Activated naive CD8-positive, alpha-beta T cell treated with anti-CD3 and anti-CD28 coated beads, Interleukin-2, amount 50 U/mL, for 24 hours (primary cell): ENCODE measurements at regions not wholly inside any gene's neighbourhood (a gene's known extent, or its start where the extent isn't known, plus 50 kb on each side); places are given as distances from the start of the nearest gene placed in this dataset.
"Not testable (repeated sequence)": the region's sequence is repeated elsewhere in the genome, so short reads cannot be mapped to it uniquely, and the experiment has no call there.

Experiments used
- ATAC-seq: fragments of 150-1000 bp; cut with Tn5 transposase; one replicate; pipeline ENCODE4 v1.10.0; 2021
- DNase-seq: peaks from one replicate; pipeline ENCODE4 v3.0.0; 2021
- H3K27ac Mint-ChIP-seq: one replicate; pipeline ENCODE4 v1.8.0; 2021; ENCODE audit warnings: mild to moderate bottlenecking, mixed read lengths
- H3K27me3 Mint-ChIP-seq: one replicate; pipeline ENCODE4 v1.8.0; 2021; ENCODE audit warnings: mixed read lengths
- H3K36me3 Mint-ChIP-seq: one replicate; pipeline ENCODE4 v1.8.0; 2021; ENCODE audit warnings: low read depth, mixed read lengths
- H3K4me1 Mint-ChIP-seq: one replicate; pipeline ENCODE4 v1.8.0; 2021; ENCODE audit warnings: mixed read lengths
- H3K4me3 Mint-ChIP-seq: one replicate; pipeline ENCODE4 v1.8.0; 2021; ENCODE audit warnings: mild to moderate bottlenecking, moderate library complexity, mixed read lengths
- H3K9me3 Mint-ChIP-seq: one replicate; pipeline ENCODE4 v1.8.0; 2021; ENCODE audit warnings: mixed read lengths

DNA sequence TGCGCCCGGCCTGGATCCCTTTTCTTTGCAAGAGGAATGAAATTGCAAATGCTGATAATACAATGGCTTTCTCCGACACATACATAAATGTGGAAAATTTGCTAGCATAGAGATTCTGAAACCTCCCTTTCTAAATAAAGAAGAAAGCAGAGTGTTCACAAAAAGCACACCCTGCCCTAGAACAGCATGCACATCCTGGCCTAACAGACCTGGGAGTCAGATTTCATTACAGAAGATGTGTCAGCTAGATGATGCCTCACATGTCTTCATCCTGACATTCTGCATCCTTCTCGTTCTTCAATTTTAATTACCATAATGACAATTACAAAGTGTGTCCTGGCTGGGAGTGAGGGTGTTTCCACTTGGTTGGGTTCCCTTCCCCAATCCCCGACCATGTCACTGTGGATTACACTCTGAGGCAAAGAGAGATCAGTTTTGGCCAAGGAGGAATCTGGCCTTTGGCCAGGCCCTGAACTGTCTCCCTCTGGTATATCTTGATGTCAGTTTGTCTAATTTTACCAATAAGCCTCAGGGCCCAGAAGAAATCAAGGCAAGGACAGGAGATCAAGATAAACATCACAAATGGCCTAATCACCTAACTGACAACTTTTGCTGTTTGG, 104.9 kb upstream of the SPATA12 start:
- Mint-ChIP-seq H3K9me3 (no peaks in the 10 kb centered on the region), H3K36me3 (no peaks in the 10 kb centered on the region), H3K4me1 (peaks cover 16% of the 10 kb centered on the region), H3K4me3 (no peak overlapping the region), H3K27me3 (no peaks in the 10 kb centered on the region), H3K27ac (no peak overlapping the region)
- no peak for DNase-seq
- ATAC-seq = no peak

DNA sequence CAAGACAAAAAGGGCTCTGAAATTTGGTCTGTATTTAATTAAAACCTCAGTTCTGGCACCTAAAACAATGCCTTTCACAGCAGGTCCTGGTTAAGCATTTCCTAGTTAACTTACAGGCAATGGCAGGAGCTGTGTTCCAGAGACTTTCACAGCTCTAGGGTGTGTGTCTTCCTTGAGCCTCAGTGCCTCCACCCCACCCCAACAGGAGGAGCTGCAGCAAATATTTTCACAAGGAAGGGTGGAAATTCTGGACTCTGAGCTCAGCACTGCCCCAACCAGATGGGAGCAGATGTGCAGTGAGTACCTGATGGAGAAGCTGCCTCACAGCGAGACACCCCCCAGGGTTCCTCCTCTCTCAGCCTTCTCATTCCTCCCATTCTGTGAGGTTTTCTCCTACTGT, 106.3 kb upstream of the SPATA12 start:
- H3K27me3 Mint-ChIP-seq = no peaks in the 10 kb centered on the region
- no peak overlapping the region for H3K4me3 Mint-ChIP-seq
- peaks cover 5% of the 10 kb centered on the region for H3K4me1 Mint-ChIP-seq
- no peak for DNase-seq
- H3K9me3 Mint-ChIP-seq = no peaks in the 10 kb centered on the region
- H3K36me3 Mint-ChIP-seq = no peaks in the 10 kb centered on the region
- no peak overlapping the region for H3K27ac Mint-ChIP-seq
- no peak for ATAC-seq

DNA sequence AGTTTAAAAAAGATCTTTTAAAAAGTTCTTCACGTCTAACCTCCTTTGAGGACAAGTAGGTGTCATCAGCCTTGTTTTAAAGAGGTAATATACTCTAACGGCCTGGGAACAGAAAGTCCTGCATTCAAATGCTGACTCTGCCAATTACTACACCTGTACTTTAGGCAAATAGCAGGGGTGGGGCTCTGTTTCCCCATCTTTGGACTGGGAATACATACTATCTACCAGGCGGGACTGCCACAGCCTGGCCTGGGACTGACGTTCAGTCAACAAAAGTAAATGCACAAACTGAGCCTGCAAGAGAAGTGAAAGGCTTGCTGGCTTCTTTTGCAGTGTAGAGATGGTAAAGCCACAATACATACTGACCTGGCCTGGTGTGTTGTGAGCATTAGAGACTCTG, 107.6 kb upstream of the SPATA12 start:
- Mint-ChIP-seq H3K27me3 (no peaks in the 10 kb centered on the region), H3K4me3 (no peak overlapping the region), H3K36me3 (no peaks in the 10 kb centered on the region), H3K9me3 (peaks cover 5% of the 10 kb centered on the region), H3K27ac (no peak overlapping the region), H3K4me1 (no peaks in the 10 kb centered on the region)
- DNase-seq = no peak
- no peak for ATAC-seq

DNA sequence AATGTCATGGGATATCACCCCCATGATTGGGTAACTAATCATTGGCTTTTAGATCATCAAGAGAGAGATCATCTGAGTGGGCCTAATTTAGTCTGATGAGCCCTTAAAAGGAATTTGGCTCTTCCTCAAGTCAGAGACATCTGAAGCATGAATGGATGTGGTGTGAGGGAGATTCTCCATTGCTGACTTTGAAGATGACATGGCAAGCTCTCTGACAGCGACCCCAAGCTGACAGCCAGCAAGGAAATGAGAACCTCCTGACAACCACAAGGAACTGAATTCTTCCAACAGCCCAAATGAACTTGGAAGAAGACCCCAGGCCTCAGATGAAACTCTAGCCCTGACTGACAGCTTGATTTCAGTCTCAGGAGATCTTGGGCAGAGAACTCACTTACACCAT, 108.4 kb upstream of the SPATA12 start:
- Mint-ChIP-seq H3K27ac (no peak overlapping the region), H3K4me1 (no peaks in the 10 kb centered on the region), H3K4me3 (no peak overlapping the region), H3K9me3 (peaks cover 5% of the 10 kb centered on the region), H3K36me3 (no peaks in the 10 kb centered on the region), H3K27me3 (no peaks in the 10 kb centered on the region)
- ATAC-seq (no peak), DNase-seq (no peak)

DNA sequence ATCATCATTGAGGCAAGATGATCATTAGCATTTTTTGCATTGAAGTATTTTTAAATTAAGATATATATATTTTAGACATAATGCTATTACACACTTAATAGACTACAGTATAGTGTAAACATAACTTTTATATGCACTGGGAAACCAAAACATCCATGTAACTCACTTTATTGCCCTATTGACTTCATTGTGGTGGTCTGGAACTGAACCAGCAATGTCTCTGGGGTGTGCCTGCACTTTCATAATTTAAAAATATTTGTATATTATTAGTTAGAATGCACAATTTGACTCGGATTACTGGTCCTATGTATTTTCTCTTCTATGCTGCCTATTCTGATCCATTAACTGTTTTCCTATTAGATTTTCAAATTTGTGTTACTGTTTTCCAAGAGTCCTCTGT, 109.1 kb upstream of the SPATA12 start:
- DNase-seq = no peak
- Mint-ChIP-seq H3K4me1 (peaks cover 2% of the 10 kb centered on the region), H3K4me3 (no peak overlapping the region), H3K27me3 (no peaks in the 10 kb centered on the region), H3K36me3 (peaks cover 2% of the 10 kb centered on the region), H3K27ac (no peak overlapping the region), H3K9me3 (peaks cover 8% of the 10 kb centered on the region)
- ATAC-seq = no peak

DNA sequence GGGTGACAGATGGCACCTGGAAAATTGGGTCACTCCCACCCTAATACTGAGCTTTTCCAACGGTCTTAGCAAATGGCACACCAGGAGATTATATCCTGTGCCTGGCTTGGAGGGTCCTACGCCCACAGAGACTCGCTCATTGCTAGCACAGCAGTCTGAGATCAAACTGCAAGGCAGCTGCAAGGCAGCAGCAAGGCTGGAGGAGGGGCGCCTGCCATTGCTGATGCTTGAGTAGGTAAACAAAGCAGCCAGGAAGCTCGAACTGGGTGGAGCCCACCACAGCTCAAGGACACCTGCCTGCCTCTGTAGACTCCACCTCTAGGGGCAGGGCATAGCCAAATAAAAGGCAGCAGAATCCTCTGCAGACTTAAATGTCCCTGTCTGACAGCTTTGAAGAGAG, 115.1 kb upstream of the SPATA12 start:
- H3K4me3 Mint-ChIP-seq, H3K36me3 Mint-ChIP-seq, ATAC-seq, H3K27ac Mint-ChIP-seq, H3K27me3 Mint-ChIP-seq, DNase-seq: not testable (repeated sequence)
- peaks cover 22% of the 10 kb centered on the region for H3K4me1 Mint-ChIP-seq
- peaks cover 20% of the 10 kb centered on the region for H3K9me3 Mint-ChIP-seq

DNA sequence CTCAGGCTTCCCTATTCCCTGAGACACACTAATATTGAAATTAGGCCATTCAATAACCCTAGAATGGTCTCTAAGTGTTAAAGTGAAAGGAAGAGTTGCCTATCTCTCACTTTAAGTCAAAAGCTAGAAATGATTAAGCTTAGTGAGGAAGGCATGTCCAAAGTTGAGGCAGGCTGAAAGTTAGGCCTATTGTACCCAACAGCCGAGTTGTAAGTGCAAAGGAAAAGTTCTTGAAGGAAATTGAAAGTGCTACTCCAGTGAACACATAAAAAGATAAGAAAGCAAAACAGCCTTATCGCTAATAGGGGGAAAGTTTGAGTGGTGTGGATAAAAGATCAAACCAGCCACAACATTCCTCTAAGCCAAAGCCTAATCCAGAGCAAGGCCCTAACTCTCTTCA, 117.9 kb upstream of the SPATA12 start:
- Mint-ChIP-seq H3K27me3 (no peaks in the 10 kb centered on the region), H3K9me3 (peaks cover 15% of the 10 kb centered on the region), H3K4me3 (peak overlapping the region; percentile 39), H3K36me3 (peaks cover 4% of the 10 kb centered on the region), H3K27ac (peak overlapping the region; percentile 57), H3K4me1 (peaks cover 22% of the 10 kb centered on the region)
- no peak for DNase-seq
- peak; percentile 73 for ATAC-seq

DNA sequence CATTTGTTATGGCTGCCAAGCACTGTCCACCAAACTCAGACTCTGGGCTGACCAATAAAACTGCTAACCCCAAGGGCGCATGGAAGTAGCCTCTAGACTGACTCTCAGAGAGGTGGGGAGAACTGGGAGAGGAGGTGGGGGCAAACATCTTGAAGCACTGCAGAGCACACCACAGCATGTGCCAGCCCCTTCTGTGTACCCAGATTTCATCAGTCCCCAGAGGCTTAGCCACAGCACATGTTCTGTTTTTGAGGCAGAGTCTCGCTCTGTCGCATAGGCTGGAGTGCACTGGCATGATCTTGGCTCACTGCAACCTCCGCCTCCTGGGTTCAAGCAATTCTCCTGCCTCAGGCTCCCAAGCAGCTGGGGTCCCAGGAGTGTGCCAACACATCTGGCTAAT, 119.5 kb upstream of the SPATA12 start:
- ATAC-seq = no peak

DNA sequence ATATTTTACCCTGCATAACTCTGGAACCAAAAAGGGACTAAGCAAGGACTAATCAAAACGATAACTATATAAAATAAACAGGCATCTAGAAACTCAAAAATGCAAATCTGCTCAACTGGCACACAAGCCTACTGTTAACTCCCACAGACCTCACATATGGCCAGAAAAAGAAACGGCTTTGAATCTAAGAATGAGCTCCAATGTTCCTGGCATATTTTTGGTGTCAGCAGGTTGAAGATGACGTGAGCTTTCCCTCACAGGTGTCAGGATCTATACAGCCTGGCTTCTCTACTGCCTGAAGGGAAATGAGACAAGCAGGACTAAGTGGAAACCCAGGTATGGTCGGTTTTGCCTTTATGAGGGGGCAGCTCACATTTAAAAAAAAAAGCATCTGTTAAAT, 120.1 kb upstream of the SPATA12 start:
- peaks cover 11% of the 10 kb centered on the region for H3K9me3 Mint-ChIP-seq
- no peaks in the 10 kb centered on the region for H3K27me3 Mint-ChIP-seq
- DNase-seq = no peak
- no peak overlapping the region for H3K27ac Mint-ChIP-seq
- no peak for ATAC-seq
- peaks cover 2% of the 10 kb centered on the region for H3K36me3 Mint-ChIP-seq
- H3K4me3 Mint-ChIP-seq = no peak overlapping the region
- peaks cover 23% of the 10 kb centered on the region for H3K4me1 Mint-ChIP-seq

More for the DNA sequence above, 119.5 kb upstream of the SPATA12 start:
- no peaks in the 10 kb centered on the region for H3K27me3 Mint-ChIP-seq
- no peak for DNase-seq
- H3K27ac Mint-ChIP-seq = no peak overlapping the region
- H3K4me3 Mint-ChIP-seq = no peak overlapping the region
- H3K36me3 Mint-ChIP-seq = peaks cover 2% of the 10 kb centered on the region
- H3K9me3 Mint-ChIP-seq = peaks cover 8% of the 10 kb centered on the region
- H3K4me1 Mint-ChIP-seq = peaks cover 20% of the 10 kb centered on the region

DNA sequence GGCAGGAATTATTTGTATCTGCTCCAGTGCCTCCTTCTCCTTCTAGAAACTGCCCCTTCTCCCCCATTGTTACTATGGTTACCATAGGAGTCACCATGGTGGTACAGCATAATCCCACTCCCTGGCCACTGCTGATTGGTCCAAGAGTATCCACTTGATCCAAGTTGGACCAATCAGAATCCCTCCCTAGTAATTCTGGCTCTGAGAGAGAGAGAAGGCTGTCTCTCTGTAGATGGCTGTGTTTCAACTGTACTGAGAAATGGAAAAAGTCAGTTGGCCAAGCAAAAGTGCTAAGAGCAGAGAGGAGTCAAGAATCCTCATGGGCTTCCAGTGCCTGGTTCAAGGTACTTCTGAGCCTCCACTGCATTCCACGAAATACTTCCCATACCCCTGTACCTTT, 120.6 kb upstream of the SPATA12 start:
- ATAC-seq (no peak), DNase-seq (no peak)
- Mint-ChIP-seq H3K4me3 (no peak overlapping the region), H3K27ac (no peak overlapping the region), H3K36me3 (peaks cover 2% of the 10 kb centered on the region), H3K4me1 (peaks cover 20% of the 10 kb centered on the region), H3K27me3 (no peaks in the 10 kb centered on the region), H3K9me3 (peaks cover 9% of the 10 kb centered on the region)

DNA sequence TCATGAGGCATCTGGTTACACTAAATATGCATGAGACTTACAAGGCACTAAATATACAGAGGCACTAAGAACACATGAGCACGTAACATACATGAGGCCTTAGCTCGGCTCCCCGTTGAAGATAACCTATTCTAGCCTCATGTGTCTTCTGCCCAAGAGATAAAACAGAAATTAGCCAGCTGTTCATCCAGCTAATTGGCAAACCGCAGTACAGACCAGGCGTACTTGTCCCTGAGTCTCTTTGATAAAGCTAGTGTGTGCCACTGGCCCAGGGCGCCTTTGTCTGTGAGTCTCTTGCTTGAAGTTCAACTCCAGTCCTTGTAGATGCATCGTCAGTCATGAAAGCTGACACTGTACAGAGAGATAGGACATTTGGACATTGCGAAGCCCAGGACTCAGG, 121.9 kb upstream of the SPATA12 start:
- H3K27ac Mint-ChIP-seq = no peak overlapping the region
- H3K4me3 Mint-ChIP-seq = no peak overlapping the region
- peaks cover 5% of the 10 kb centered on the region for H3K36me3 Mint-ChIP-seq
- DNase-seq (no peak), ATAC-seq (no peak)
- no peaks in the 10 kb centered on the region for H3K27me3 Mint-ChIP-seq
- peaks cover 10% of the 10 kb centered on the region for H3K9me3 Mint-ChIP-seq
- peaks cover 25% of the 10 kb centered on the region for H3K4me1 Mint-ChIP-seq

DNA sequence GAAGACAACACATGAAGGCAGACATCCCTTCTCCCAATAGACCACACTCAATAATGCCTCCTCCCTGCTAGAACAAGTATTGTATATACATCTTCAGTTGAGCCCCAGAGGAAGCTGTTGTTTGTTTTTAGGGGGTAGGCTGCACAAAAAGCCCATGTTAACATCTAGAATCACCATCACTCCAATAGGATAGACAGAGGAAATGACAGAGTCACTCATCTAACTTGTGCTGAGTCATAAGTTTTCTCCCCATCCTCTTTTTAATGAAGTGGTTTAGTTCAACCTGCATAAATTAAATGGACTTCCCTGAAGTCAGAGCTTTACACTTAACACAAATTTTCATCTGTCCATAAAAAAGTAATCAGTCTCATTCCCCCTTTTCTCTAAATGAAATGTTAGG, 122.9 kb upstream of the SPATA12 start:
- ATAC-seq (no peak), DNase-seq (no peak)
- no peak overlapping the region for H3K27ac Mint-ChIP-seq
- H3K9me3 Mint-ChIP-seq = peaks cover 17% of the 10 kb centered on the region
- peaks cover 8% of the 10 kb centered on the region for H3K36me3 Mint-ChIP-seq
- peaks cover 21% of the 10 kb centered on the region for H3K4me1 Mint-ChIP-seq
- H3K27me3 Mint-ChIP-seq = no peaks in the 10 kb centered on the region
- H3K4me3 Mint-ChIP-seq = no peak overlapping the region

DNA sequence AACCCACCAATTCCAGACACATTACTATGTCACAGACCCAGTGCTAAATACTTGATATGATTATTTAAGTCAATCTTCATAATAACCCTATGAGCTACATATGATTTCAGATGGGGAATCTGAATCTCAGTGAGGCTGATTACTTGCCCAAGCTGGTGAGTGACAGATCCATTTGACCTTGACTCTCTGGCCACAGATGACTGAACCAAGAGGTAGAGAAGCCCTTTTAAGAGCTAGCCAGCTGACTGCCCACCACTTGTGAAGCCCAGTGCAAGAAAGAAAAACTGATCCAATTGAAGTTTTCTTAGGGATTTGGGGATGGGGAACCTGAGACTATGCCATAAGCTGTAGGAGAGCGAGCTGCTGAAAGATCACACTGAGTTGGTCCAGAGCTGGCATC, 124.7 kb upstream of the SPATA12 start:
- DNase-seq = no peak
- H3K4me3 Mint-ChIP-seq = no peak overlapping the region
- H3K27me3 Mint-ChIP-seq = no peaks in the 10 kb centered on the region
- H3K36me3 Mint-ChIP-seq = peaks cover 8% of the 10 kb centered on the region
- ATAC-seq = no peak
- peaks cover 30% of the 10 kb centered on the region for H3K4me1 Mint-ChIP-seq
- H3K9me3 Mint-ChIP-seq = peaks cover 27% of the 10 kb centered on the region
- no peak overlapping the region for H3K27ac Mint-ChIP-seq

DNA sequence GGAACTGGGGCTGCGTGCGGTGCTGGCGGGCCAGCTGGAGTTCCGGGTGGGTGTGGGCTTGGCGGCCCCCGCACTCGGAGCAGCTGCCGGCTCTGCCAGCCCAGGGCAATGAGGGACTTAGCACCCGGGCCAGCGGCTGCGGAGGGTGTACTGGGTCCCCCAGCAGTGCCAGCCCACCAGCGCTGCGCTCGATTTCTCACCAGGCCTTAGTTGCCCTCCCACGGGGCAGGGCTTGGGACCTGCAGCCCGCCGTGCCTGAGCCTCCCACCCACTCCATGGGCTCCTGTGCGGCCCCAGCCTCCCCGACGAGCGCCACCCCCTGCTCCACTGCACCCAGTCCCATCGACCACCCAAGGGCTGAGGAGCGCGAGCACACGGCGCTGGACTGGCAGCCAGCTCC, 126.0 kb upstream of the SPATA12 start:
- not testable (repeated sequence) for ATAC-seq, H3K27me3 Mint-ChIP-seq, H3K4me3 Mint-ChIP-seq, DNase-seq, H3K36me3 Mint-ChIP-seq, H3K27ac Mint-ChIP-seq
- Mint-ChIP-seq H3K9me3 (peaks cover 27% of the 10 kb centered on the region), H3K4me1 (peaks cover 42% of the 10 kb centered on the region)

DNA sequence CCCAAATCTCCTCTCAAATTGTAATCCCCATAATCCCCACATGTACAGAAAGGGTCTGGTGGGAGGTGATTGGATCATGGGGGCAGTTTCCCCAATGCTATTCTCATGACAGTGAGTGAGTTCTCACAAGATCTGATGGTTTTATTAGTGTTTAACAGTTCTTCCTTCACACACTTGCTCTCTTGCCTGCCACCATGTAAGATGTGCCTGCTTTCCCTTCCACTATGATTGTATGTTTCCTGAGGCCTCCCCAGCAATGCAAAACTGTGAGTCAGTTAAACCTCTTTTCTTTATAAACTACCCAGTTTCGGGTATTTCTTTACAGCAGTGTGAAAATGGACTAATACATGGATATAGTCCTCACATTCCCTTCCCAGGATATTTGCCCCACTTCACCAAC, 126.7 kb upstream of the SPATA12 start:
- H3K36me3 Mint-ChIP-seq = peaks cover 8% of the 10 kb centered on the region
- peaks cover 47% of the 10 kb centered on the region for H3K4me1 Mint-ChIP-seq
- H3K27ac Mint-ChIP-seq = peak overlapping the region; percentile 23
- no peak overlapping the region for H3K4me3 Mint-ChIP-seq
- no peak for DNase-seq
- peaks cover 27% of the 10 kb centered on the region for H3K9me3 Mint-ChIP-seq
- no peak for ATAC-seq
- no peaks in the 10 kb centered on the region for H3K27me3 Mint-ChIP-seq

DNA sequence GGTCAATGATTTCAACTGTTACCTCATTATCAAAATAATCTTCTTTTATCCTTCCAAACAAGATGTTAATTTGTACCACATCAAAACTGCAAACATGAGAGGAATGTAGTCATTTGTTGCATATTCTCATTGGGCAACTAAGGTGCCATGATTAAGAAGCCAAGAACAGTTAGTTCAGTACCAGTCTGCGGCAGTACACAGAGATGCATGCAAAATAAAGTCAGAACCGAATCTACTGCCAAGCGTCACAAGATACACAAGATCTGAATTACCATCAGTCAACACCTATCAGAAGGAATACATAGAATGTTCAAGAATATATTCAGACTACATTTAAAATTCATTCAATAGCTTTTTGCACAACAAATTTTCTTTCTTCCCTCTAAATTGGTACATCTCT, 127.6 kb upstream of the SPATA12 start:
- ATAC-seq (no peak), DNase-seq (no peak)
- H3K27ac Mint-ChIP-seq = no peak overlapping the region
- H3K4me3 Mint-ChIP-seq = no peak overlapping the region
- H3K9me3 Mint-ChIP-seq = peaks cover 27% of the 10 kb centered on the region
- H3K27me3 Mint-ChIP-seq = no peaks in the 10 kb centered on the region
- H3K4me1 Mint-ChIP-seq = peaks cover 56% of the 10 kb centered on the region
- H3K36me3 Mint-ChIP-seq = peaks cover 8% of the 10 kb centered on the region
